ENCODE measurements at regions not wholly inside any gene's neighbourhood (a gene's known extent, or its start where the extent isn't known, plus 50 kb on each side); places are given as distances from the start of the nearest gene placed in this dataset.
"Not testable (repeated sequence)": the region's sequence is repeated elsewhere in the genome, so short reads cannot be mapped to it uniquely, and the experiment has no call there.

DNA sequence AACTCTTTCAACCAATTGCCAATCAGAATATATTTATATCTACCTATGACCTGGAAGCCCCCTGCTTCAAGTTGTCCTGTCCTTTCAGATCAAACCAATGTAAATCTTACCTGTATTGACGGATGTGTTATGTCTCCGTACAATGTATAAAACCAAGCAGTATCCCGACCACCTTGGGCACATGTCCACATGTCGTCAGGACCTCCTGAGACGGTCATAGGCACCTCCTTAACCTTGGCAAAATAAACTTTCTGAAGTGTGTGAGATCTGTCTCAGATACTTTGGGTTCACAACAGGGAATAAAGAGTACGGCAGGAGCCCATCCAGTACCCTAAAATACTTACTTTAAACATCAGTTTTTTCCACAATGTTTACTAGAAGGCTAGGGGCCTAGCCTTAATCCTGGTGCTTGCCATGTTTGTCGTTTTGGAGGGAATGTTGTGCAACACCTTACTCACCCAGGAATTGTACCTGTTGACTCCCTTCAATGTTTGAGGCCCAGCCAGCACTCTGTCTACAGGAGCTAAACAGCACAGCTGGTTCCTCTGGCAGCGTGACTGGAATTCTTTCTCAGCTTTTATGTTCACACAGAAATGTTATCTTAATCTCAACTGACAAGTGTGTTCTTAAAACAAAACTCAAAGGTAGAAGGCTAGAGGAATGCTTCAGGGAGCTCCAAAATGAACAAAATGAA is 90.8 kb upstream of the USP25 start:
- no peak for DNase-seq

DNA sequence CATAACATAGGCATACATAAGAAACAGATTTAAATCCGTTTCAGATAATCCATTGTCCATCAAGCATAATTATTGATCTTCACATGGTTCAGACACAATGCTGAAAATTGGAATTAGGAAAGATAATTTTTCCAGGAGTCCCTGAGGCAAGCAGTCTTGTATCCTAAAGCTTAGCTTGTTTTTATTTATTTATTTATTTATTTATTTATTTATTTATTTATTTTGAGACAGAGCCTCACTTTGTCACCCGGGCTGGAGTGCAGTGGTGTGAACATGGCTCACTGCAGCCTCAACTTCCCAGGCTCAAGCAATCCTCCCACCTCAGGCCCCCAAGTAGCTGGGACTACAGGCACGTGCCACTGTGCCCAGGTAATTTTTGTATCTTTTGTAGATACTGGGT is 89.7 kb upstream of the USP25 start:
- not testable (repeated sequence) for DNase-seq

DNA sequence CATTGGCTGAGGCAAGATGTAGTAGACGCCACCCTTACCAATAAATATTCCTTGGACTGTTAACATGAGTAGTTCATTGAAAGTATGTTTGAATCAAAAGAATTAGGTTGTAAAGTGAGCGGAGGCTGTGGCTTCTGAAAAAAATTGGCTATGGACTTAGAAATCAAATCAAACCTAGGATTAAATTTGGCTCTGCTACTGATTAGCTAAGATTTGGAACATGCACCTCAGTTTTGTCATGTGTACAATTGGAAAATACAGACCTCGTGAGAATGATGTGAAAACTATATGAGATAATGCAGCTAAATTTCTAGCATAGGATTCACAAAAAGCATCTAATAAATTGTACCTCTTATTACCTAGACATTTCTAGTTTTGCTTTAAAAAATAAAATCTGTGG is 85.3 kb upstream of the USP25 start:
- no peak for DNase-seq

DNA sequence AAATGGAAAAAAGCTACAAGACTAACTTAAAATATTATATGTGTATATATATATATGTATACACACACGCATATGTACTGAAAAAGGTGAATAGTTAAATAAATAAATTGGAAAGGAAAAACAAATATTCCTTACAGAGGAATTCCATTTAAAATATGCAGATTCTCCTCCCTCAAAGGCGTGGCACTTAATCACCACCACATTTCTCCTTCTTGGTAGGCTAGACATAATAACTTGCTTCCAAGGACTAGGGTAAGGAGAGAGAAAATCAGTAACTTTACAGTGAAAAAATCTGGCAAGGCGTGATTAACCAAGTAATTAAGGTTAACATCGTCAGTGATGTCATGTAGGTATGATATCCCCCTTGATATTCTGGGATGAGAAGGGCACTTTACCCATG is 84.0 kb upstream of the USP25 start:
- no peak for DNase-seq

DNA sequence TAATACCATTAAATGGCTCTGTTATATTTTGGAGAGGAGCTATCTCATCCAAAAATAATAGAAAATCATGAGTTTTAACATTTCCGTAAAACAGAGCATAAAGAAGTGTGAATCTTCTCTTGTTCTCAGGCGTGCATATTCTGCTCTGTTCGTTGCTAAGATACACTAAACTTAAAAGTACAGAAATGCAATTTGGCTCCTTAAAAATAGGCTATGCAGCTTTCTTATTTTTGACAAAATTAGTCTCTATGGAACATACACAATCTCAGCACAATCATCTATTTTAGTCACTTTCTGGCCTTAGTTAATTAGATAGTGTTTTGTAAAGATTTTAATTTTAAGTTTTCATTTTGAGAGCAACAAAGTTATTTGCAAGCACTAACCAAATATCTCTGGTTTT is 79.0 kb upstream of the USP25 start:
- no peak for DNase-seq

DNA sequence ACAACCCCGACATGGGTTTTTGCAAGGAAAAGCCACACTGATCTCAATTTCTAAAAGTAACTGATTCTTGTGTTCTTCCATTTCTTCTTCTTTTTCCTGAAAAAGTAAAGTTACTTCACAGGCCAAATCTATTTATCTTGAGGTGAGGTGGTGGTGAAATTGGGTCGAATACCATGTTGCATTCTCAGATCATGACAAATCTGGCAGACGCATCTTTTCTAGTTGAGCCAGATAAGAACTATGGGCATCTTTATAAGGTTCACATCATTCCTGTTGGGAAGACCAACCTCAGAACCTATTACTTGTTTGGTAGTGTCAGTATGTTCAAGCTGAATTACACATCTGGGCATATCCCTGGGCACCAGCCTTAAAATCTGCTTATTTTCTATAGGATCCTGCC is 78.6 kb upstream of the USP25 start:
- DNase-seq, result no peak

DNA sequence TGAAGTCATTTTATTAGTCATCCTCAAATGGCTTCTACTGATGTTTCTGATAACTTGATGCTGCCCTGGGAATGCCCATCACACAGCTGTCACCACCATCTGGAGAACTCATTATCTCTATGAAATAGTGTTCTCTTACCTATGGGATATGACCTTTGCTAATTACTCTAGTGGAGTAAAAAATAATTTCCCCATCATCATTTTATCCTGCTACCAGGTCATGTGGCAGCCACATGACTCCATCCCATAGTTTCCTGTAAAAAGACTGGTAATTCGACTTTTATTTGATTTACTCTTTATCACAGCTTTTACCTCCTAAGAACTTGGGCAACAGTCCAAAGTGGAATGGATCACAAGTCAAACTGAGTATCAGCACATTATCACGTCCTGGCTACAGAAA is 76.1 kb upstream of the USP25 start:
- DNase-seq, result no peak

DNA sequence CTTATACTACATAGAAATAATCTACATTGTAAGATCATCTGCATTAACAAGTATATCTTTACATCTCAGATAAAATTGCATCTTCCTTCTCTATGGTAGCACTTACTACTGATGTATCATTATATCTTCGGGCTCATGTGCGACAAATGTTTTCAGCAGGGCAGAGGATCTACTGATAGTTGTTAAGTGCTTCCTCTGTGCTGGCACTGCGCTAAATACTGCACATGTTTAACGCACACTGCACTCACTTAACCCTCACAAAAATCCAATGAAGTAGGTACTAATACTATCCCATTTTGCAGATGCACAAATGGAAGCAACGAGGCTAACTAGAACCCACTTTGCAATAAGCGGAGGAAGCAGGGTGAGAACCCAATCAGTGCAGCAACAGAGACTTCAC is 75.6 kb upstream of the USP25 start:
- DNase-seq, result no peak

DNA sequence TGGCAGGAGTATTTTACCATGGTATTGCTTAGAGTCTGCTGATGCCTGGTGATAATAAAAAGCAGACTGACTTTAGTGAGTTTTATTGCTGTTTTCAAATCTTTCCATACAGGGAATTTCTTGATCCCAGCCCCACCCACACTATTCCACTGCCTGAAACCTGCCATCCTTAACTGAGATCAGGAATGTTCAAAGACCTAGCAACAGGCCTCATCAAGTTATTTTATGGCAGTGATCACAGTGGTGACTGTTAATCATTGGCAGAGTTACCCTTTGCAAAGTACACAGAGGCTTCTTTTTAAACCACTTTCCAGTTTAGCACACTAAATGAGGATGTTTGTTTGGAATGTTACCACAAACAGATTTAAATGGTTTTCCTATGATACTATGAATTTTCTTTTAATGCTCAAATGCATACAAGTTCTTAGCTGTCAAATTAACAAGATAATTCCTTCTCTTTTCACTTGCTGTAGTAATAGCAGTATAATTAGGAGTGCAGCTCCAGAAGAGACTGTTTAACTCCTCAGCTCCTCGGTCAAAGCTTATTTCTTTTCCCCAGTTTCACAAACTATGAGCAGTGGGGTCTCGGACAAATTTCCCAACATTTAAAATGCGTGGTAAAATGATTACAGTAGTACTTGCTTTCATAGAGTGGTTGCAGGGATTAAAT is 69.9 kb upstream of the USP25 start:
- no peak for DNase-seq

DNA sequence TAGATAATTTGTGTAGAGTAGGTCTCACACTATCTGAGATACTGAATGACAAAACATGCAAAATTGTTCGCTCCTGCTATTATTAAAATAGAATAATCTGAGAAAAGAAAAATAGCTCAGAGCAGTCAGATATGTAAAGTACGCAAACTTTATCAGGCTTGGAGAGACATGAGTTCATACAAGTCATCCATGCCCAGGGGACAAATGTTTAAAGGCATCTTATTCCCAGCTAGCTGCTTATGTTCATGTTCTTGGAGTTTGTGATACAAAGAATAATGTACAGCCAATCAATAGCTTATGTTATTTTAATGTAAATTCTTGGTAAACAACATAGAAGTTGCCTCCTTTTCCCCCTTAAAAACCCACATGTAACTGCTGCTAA is 69.4 kb upstream of the USP25 start:
- no peak for DNase-seq

DNA sequence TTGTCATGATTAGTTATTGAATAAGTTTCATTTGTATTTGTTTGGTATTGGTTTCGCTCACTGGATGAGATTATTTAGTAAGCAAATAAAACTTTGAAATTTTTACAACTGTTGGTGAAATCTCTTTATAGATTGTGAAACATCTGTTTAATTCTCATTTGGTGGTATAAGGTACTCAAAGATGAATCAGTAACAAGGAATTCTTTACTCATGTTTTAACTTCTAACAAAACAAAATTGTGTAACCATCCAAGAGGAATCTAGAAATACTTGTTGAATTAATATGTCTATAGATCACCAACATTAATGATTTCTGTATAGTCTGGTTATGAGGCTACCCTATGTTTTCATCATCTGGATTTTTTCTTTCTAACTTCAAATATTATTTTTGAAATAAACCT is 62.8 kb upstream of the USP25 start:
- DNase-seq, result no peak

DNA sequence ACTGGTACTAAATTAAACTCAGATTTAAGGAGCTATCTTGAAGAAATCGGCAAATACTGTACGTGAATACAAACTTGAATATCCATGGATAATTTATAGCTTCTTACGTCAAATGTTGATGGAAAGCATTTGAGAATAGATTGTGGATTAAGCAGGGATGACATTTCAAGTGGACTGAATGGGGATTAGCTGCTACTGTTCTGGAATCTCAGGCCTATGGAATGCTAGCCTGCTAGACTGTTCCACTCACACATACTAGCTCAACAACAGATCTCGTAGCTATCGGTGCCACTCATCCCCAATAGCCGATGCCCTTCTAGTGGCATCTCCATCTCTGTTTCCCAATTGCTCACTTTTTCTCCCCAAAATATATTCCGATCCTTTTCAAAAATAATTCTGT is 62.0 kb upstream of the USP25 start:
- DNase-seq, result no peak

DNA sequence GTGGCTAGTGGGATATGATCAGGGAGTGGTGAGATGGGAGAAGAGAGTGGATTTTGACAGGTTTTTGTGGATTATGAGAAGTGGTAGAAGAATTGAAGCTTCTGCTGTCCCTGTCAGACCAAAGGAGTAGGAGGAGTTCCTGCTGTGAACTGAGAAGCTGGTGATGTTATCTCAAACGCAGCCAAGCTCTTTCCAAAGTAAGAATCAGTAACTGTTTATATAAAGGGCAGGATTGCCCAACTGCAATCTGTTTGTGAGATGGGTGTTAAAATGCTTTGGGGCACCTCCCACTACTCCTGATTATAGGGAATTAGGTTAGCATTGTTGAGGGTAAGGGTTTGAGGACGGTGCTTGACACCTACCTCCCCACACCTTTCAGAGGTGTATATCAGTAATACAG is 60.5 kb upstream of the USP25 start:
- no peak for DNase-seq

DNA sequence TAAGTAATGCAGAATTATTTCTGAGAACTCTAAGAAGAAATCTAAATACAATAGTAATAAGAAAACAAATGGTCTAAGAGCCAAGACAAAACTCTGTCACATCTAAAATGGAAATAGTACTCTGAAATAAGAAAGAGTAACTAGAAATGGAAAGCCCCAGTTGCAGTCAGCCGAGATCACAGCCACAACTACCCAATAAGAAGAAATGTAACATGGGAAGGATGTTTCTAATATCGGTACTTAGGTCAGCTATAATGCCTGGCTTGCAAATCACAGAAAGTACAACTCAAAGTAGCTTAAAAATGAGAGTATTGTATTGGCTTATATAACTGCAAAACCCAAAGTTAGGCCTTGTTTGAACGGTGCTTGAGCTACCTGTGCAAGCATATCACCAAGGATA is 58.6 kb upstream of the USP25 start:
- no peak for DNase-seq

DNA sequence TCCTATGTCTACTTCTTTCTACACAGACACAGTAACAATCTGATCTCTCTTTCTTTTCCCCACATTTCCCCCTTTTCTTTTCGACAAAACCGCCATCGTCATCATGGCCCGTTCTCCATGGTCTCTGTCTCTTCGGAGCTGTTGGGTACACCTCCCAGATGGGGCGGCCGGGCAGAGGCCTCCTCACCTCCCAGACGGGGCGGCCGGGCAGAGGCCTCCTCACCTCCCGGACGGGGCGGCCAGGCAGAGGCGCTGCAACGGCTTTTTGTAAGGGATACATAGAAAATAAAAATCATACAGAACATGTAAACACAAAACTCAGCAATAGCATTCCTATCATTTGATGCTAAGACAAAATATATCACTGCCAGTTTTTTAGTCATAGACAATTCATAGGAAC is 57.2 kb upstream of the USP25 start:
- not testable (repeated sequence) for DNase-seq

DNA sequence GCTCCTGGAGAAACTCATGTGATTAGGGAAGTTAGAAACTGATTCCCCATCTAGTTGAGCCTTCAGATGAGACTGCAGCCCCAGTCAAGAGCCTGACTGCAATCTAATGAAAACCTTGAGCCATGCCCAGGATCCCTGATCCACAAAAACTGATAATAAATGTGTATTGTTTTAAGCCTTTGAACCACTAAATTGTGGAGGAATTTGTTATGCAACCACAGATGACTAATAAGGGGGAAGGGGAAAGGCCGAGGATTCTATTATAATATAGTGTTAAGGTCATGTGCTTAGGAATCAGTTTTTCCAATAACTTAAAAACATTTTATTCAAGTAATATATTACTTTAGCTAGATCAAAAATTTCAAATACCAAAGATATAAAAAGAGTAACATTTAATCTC is 52.8 kb upstream of the USP25 start:
- DNase-seq, result no peak

DNA sequence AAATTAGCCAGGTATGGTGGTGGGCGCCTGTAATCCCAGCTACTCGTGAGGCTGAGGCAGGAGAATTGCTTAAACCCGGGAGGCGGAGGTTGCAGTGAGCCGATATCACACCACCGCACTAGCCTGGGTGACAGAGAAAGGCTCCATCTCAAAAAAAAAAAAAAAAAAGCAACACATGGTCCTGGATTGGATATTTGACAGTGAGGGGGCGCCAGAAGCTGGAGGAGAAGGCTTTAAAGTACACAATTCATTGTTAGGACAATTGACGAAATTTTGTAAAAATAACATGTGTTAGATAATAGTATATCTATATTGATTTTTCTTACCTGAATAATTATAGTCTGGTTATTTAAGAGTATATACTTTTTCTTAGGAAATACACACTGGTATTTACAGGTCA is 50.2 kb upstream of the USP25 start:
- no peak for DNase-seq

Data from right hindlimb (tissue), 1 donor.